ENCODE measurements at regions not wholly inside any gene's neighbourhood (a gene's known extent, or its start where the extent isn't known, plus 50 kb on each side); places are given as distances from the start of the nearest gene placed in this dataset.

DNA sequence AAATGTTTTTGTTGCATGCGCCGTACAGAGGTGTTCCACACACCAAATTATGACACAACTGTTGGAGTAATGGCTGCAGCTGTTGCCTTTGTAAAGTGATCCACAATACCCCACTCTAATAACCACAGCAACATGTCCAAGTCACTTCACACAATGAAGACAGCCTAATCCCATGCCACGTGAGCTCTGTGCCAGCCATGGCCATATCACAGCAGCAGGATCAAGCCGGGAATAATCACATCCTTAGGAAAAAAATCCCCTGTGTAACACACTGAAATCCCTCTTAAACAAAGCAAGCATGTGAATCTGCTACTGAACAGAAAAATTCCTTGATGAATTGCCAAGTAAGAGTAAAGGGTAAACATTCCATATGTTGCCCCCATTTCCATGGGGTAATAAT lies 179.5 kb upstream of the PARD3B start:
- TF ChIP-seq, protein P1, sequence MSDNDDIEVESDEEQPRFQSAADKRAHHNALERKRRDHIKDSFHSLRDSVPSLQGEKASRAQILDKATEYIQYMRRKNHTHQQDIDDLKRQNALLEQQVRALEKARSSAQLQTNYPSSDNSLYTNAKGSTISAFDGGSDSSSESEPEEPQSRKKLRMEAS (IDR thresholded peaks at IDR 0.05): no peak
- TF ChIP-seq POLR2AphosphoS5 (IDR thresholded peaks at IDR 0.05; ENCODE audit: low read depth, low read length) (no peak), SP1 (IDR thresholded peaks at IDR 0.05; ENCODE audit: low read depth) (no peak), ZNF274 (IDR thresholded peaks at IDR 0.05; ENCODE audit: low read depth, low read length) (no peak), POLR2A (IDR thresholded peaks at IDR 0.05; ENCODE audit: borderline replicate concordance, extremely low read depth, insufficient read depth, insufficient read length) (no peak)
